IMR-90 (cell line): ENCODE measurements at regions not wholly inside any gene's neighbourhood (a gene's known extent, or its start where the extent isn't known, plus 50 kb on each side); places are given as distances from the start of the nearest gene placed in this dataset.

Source experiments
- CHD1 ChIP-seq: IDR thresholded peaks from 2 replicates; pipeline ENCODE4 v1.6.1; 2012; ENCODE audit warnings: low read depth, low read length, improper control_type of control experiment
- CTCF ChIP-seq: conservative IDR thresholded peaks from 2 replicates; pipeline ENCODE4 v1.5.1; 2012; ENCODE audit warnings: mild to moderate bottlenecking, low read depth, low read length, improper control_type of control experiment
- NFE2L2 ChIP-seq: fragments of 150-350 bp; IDR thresholded peaks from 2 replicates; pipeline ENCODE4 v1.6.1; 2016; ENCODE audit warnings: low read depth, mild to moderate bottlenecking, low read length
- POLR2A ChIP-seq: IDR thresholded peaks from 2 replicates; pipeline ENCODE4 v1.6.1; 2012; ENCODE audit warnings: mild to moderate bottlenecking, low read depth, low read length
- RCOR1 ChIP-seq: IDR thresholded peaks from 2 replicates; pipeline ENCODE4 v1.6.1; 2012; ENCODE audit warnings: mild to moderate bottlenecking, low read length, improper control_type of control experiment; ENCODE audit not compliant: insufficient replicate concordance

DNA sequence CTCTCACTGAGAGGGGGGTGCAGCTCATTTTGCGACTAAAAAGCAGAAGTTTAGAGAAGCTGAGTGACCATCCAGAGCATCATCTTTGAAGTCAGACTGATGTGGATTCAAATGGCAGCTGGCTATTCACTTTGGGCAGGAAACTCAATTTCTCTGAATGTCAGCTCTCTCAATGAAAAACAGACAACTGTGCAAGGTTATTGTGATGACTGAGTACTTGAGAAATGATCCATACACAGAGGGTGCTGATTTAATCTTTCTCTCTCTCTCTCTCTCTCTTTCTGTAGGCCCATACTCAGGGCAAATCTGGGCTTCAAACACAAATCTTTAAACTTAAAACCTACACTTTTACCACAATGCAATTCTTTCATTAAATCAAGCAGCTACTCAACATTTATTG lies 185.8 kb upstream of the SLIT2 start:
- TF ChIP-seq CTCF (no peak), NFE2L2 (no peak), CHD1 (no peak), POLR2A (no peak), RCOR1 (no peak)
